ENCODE measurements at regions not wholly inside any gene's neighbourhood (a gene's known extent, or its start where the extent isn't known, plus 50 kb on each side); places are given as distances from the start of the nearest gene placed in this dataset.

DNA sequence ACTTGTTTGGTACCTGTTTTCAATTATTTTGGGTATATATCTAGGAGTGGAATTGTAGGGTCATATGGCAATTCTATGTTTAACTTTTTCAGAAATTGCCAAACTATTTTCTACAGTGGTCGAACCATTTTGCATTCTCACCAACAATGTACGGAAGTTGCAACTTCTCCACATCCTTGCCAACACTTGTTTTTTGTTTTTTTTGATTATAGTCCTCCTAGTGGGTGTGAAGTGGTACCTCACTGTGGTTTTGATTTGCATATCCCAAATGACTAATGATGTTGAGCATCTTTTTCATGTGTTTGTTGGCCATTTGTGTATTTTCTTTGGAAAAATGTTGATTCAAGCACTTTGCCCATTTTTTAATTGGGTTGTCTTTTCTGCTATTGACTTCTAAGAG is 122.1 kb downstream of the RPS24 start:
- DNase-seq (ENCODE audit: low read depth, low spot score) = no peak
- H3K27ac ChIP-seq = no peak overlapping the region

DNA sequence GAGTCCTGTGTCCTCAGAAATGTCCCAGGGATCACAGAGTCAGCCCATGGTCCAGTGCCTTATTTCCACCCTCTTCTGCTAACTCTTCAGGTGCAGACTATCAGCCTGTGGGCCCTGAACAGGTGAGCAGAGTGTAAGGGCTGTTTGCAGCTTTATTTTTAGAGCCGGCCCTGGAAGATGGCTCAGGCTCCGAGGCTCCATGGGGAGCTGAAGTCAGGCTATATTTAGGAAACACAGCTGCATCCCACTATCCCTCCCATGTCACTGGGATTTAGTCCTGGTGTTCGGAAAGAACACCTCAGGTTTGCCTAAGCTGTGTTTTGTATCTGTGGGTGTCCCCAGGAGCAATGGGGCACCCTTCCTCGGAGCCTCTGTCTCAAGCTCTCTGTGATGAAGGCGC is 126.9 kb downstream of the RPS24 start:
- no peak for DNase-seq (ENCODE audit: low read depth, low spot score)
- H3K27ac ChIP-seq = no peak overlapping the region

DNA sequence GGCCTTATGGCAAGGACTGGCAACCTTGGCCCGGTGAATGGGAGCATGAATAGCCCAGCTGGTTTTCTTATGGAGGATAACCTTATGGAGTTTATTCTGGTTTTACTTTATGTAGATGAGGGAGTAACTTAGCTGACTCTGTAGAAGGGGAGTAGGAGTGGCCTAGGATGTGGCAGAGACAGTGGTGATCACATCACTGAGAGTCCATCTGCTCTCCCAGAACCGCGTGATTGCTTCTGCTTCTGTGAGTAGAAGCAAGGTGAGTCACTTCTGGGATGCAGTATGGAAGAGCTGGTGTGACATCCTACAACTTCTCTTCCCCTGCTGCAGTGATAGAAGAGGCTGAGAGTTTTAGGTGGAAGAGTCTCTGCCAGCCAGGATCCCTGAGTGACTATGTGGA is 129.2 kb downstream of the RPS24 start:
- no peak for DNase-seq (ENCODE audit: low read depth, low spot score)
- H3K27ac ChIP-seq = no peak overlapping the region

DNA sequence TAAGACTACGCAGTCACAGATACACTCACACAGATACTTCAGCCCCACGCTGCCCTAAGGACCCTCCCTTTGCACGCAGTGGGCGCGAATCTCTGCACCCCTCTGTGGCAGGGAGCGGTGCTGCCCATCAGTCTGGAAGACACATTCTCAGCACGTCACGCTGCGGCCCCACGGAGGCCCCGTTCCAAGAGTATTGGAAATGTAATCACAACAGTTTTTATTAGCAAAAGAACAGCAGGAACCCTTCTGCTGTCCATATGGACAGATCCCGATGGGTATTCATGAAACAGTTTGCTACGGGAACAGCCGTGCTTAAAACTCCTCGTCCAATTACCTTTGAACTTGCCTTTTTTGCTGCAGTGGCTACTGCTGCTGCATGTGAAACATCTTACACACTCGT is 131.0 kb downstream of the RPS24 start:
- no peak for DNase-seq (ENCODE audit: low read depth, low spot score)
- no peak overlapping the region for H3K27ac ChIP-seq

DNA sequence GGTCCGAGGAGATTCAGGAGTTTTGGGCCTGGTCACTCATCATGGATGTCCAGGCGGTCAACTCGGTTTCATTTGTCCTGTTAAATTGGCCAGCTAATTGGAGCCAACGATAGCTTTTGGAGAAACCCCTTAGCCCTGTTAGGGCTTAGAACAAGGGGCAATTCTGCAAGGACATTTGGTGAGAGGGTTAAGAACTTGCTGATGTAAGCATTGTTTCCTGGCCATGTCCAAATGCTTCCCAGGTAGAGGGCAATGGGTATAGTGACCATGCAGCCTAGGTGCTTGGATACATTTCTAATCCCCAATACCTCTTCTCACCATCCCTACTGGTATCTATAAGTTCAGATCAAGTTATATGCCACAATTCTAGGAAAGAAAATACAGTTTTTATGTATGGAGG is 131.5 kb downstream of the RPS24 start:
- DNase-seq (ENCODE audit: low read depth, low spot score) = no peak
- no peak overlapping the region for H3K27ac ChIP-seq

DNA sequence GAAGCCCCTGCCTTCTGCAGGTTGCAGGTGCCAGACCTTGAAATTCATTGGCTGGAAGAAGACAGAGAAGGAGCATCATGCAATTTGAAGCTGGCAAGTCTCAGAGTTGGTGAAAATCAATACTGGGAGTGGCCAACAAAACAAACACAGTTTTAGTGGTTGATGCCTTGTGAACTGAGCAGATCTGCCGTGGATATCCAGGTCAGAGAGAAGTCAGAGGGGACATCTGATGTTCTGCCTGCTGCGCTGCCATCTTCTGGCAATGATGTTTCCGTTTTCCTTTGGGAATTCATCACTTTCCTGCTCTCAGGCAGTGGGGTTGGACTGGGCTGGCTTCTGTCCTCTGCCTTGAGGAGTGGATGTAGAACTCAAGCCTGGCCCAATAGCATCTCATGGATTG is 132.0 kb downstream of the RPS24 start:
- no peak for DNase-seq (ENCODE audit: low read depth, low spot score)
- H3K27ac ChIP-seq = no peak overlapping the region

DNA sequence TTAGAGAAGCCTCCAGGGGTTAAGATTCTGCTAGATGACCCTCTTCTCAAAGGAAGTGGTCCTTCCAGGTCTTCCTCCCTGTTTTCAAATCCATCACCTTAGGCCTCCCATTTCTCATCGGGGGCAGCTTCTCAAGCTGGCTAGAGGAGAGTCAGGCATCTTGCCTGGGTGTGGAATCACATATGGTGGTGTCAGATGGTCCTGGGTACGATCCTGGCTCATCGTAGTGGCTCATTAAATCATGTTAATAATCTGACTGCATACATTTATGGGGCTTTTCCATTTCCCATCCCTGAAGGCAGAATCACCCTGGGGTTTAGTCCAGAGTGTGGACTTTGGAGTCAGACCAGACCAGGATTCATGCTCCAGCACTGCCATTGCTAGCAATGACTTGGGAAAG is 132.6 kb downstream of the RPS24 start:
- no peak overlapping the region for H3K27ac ChIP-seq
- no peak for DNase-seq (ENCODE audit: low read depth, low spot score)

DNA sequence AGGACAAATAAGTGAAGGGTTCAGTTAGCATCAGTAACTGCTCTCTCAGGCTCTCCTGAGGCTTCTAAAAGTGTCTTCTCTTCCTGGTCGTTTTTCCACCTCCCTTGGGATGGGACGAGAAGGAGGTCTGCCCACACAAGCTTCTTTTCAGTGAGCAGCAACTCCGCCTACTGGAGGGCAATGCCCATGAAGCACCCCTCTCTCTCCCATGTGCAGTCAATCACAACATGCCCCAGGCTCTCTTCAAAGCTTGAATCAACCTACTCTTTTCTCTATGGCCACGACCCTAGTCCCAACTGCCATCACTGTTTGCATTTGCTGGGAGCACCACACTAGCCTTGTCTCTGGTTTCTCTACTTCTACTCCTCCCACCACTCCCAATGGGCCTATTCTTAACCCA is 135.6 kb downstream of the RPS24 start:
- H3K27ac ChIP-seq = no peak overlapping the region
- DNase-seq (ENCODE audit: low read depth, low spot score) = no peak

DNA sequence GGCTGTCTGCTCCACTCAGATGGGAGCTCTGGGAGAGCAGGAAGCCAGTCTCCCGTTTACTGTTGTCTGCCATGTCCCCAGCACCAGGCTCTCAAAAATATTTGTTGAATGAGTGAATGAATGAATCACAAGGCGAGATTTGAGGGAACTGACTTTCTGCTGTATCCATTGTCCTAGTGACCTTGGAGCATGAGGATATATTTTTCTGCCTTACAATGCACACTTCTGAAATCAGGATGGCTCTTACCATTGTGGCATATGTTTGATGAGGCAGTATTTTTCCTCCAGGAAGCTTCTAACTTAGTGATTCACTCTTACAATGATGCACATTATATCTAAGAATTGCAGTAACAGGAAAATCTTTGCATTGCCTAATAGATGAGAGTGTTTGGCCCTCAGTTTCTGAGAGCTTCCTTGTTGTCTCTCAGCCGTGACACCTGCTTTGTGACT is 136.4 kb downstream of the RPS24 start:
- peak; percentile 81 for DNase-seq (ENCODE audit: low read depth, low spot score)
- peak overlapping the region; percentile 69 for H3K27ac ChIP-seq

DNA sequence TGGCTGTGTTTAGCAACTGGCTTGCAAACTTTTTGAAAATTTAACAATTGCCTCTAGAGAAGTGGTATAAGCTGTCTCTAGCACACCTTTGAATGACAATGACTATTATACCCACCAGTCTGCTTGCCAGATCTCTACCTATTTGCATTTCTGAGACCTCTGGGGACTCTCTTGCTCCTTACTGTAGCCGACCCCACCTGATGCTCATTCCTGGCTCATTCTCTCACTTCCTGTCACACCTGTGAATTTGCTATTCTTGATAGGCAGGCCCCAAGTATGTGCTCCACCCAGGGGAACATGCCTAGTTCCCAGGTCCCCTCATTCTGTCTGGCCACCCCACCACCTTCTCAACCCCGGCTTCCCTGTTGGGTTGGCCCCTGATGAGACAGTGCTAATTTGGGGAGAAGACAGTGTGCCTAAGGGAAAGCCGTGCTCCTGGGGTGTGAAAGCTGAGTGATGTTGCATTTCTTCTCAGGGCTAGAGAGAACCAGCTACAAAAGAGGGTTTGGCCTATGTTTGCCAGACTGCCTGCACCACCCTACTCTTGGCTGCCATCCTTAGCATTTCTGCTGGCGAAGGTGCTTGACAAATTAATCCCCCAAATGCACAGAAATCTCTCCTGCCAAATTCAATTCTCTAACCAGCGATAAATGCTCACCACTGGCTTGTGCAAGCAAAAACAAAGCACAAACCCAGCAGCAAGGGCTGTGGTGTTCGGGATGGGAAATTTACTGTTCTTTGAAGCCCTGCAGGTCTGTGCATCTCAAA is 138.2 kb downstream of the RPS24 start:
- DNase-seq (ENCODE audit: low read depth, low spot score) = no peak
- H3K27ac ChIP-seq = peak overlapping the region; percentile 9

DNA sequence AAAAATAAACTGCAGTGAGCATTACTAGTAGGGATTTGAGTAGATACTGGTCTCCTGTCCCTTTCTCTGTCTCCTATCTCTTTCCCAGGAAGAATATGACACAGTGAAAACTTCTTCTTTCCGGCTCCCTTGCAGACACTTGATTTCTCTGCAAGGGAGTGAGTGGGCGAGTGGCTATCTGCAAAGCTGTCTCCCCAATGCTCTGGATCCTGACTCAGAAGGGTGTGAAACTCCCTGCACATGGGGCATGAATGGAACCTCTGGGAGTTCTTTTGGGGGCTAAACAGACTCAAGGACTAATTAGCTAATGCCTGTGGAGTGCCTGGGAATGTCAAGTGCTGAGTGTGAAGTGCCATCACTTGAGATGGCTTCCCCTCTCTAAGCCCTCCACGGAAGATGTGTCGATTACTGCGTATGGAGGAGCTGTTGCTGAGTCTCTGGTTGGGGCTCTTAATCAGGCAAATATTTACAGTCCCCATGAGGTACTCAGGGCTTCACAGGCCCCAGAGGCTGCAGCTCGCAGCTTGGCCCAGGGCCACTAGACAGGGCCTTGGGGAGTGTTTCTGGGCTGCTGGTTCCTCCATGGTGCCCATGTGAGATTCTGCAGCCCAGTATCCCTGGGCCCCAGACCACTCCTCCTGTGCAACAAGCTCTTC is 139.8 kb downstream of the RPS24 start:
- DNase-seq (ENCODE audit: low read depth, low spot score) = no peak
- no peak overlapping the region for H3K27ac ChIP-seq

DNA sequence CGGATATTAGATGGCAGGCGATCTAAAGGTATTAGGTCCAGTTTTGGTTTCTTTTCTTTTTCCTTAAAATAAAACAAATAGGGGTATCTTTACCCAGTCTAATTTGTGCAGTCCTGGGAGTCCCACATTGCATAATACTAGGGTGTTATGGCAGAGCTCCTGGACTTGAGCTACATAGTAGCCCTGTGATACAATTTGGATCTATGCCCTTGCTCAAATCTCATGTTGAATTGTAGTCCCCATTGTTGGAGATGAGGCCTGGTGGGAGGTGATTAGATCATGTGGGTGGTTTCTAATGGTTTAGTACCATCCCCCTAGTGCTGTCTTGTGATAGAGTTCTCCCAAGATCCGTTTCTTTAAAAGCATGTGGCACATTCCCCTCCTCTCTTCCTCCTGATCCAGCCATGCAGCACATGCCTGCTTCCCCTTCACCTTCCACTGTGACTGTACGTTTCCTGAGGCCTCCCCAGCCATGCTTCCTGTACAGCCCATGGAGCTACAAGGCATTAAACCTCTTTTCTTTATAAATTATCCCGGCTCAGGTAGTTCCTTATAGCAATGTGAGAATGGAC is 141.9 kb downstream of the RPS24 start:
- DNase-seq (ENCODE audit: low read depth, low spot score) = no peak
- H3K27ac ChIP-seq = no peak overlapping the region

DNA sequence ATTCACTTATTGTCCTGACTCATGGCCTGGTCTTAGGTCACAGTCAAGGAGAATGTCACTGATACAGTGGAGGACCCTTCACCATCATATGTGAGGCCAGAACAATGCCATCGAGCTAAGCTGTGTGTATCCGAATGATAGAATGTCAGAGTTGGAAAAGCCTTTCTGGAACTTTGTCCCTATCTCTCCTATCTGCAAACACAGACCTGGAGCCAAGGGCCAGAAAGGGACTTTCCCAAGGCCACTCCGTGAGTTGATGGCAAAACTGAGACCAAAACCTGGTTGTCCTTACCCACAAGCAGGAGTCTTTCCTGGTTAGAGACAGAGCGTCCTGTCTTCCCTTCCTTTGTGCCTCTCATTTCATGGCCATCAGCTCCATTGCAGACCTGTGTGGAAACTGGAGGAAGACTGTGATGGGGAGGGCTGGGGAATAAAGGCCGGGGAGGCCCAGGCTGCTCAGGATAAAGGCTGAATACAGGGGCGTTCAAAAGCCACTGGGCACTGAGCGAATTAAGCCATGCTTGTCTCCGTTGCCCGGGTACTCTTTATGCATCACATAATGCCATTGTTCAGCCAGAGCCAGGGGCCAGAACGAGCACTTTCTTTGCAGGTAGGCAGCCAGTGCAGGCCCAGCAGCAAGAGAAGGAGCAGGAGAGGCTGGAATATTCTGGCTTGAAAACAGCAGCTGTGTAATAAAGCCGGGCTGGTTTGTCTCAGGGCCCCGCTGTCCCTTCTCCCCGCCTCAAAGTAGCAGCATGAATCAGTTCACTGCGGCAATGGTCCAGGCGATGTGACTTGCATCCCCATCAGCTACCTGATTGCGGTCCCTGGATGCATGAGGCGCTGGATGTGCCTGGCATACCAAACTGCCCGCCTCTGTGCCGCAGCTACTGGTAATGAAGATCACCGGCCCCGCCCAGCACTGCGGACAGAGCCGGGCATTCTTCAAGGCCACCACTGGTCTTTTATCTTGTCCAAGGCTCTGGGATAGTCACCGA is 143.0 kb downstream of the RPS24 start:
- no peak overlapping the region for H3K27ac ChIP-seq
- no peak for DNase-seq (ENCODE audit: low read depth, low spot score)

DNA sequence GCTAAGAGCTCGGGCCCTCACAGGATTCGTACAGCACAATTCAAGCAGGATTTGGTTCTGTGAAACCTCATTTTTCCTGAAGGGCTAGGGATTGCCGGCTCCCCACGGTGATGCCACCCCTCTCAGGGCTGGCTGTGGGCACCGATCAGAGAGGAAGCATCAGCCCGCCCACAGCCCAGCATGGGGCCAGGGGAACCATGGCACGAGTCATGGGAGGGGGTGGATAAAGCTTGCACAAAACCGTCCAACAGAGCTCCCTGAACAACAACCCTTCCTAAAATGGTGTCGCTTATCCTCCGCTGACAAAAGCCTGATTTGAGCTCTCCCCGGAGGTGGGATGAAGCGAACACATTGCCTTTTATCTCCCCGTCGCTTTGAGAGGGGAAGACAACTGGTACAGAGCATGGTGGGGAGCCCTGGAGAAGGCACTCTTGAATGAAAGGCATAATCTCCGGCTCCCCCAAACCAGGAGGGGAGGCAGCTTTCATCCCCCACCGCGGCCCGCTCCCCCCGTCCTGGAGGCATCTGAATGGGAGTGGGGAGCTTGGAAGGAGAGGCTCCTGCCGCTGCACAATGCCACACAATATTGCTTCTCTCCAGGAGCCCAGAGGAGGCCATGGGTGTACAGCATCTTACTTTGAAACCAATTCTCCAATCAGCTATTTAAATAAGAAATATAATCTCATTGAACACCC is 144.0 kb downstream of the RPS24 start:
- H3K27ac ChIP-seq = no peak overlapping the region
- DNase-seq (ENCODE audit: low read depth, low spot score) = no peak

DNA sequence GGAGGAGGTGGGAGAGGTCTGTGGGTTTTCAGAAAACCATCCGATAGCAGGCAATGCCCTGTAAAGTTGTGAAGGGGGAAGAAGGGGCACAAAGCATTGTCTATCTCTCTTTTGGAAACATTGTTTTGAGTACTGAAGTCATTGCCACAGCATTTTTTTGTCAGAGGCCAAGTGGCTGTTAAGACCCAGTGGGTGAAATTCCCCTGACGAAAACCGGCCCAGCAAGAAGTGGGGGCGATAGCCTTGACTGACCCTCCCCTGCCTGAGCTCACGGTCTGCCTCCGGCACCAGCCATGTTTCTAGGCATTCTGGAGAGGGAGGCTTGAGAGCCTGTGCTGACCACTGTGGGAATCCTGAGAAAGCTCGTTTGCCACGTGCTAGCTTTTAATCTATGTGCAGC is 144.7 kb downstream of the RPS24 start:
- H3K27ac ChIP-seq = no peak overlapping the region
- no peak for DNase-seq (ENCODE audit: low read depth, low spot score)

DNA sequence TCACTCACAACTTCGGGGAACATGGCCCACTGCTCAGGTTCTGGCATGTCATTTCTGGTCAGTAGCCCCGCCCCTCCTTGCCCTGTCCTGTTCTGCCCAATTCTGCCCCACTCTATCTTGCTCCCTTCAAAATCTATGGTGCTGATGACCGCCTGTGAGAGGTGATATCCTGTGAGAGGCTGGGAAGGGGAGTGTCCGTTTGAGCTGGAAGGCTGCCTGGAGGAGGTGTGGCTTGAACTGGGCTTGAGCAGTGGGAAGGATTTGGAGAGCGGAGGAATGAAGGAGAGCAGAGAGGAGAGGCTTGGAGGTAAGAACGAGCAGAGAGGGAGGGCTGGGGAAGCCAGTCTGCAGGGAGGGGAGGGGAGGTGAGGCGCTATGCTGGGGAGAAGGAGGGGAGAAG is 145.3 kb downstream of the RPS24 start:
- no peak for DNase-seq (ENCODE audit: low read depth, low spot score)
- H3K27ac ChIP-seq = no peak overlapping the region

DNA sequence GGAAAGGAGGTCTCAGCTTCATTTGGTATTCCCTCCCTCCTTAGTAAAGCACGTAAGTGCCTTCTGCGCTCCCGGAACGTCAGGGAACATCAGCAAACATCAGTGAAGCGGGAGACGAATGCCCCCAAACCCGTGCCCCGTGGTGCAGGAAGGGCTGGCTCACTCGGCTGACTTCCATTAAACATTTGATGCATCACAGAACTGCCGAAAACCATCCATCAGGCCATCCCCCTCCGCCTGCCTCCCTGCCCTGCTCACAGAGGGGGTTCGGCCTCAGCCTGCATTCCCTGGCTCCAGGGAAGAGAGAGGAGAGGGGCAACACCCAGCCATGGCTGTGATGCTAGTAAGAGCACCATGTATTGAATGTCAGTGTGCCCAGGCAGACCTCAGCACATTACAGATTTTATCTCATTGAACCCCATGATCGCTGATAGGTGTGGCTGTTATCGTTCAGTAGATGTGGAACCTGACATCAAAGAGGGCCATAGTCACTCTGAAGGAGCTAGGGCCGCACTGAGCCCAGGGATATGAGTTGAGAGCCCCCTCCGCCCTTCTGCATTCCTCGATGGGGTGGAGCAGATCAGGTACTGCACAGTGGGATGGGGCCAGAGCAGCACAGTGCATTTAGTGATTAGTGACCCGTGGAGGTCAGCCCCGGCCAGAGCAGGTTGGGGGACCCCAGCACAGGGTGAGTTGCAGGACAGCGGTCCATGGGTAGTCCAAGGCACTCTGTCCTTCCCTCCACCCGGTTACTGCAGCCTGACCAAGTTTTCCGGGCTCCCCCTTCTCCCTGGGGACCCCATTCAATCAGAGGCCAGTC is 146.4 kb downstream of the RPS24 start:
- DNase-seq (ENCODE audit: low read depth, low spot score) = no peak
- no peak overlapping the region for H3K27ac ChIP-seq

DNA sequence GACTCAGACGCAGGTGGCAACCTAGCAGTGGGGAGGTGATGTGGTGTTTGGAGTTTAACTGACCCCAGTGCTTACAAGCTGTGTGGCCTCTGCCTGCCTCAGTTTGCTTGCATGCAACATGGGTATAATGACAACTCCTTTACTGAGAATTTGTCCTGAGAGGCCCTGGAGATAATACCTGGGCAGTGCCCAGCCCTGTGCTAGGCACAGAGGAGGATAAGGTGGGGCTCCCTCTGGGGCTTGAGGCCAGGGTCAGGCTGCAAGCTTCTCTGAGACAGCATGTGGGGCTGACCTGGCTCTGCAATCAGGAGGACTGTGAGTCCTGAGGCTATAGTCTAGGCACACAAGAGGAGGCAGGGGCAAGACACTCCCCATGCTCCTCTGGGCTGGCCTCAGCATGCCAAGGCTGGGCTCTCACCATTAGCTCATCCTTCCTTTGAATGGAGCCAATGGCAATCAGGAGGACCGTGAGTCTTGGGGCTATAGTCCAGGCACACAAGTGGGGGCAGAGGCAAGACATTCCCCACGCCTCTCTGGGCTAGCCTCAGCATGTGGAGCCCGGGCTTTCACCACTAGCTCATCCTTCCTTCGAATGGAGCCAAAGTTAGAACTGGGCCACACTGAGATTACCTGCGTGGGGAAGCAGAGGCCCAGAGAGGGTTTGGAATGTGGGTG is 147.9 kb downstream of the RPS24 start:
- peak overlapping the region; percentile 18 for H3K27ac ChIP-seq
- peak; percentile 68 for DNase-seq (ENCODE audit: low read depth, low spot score)

DNA sequence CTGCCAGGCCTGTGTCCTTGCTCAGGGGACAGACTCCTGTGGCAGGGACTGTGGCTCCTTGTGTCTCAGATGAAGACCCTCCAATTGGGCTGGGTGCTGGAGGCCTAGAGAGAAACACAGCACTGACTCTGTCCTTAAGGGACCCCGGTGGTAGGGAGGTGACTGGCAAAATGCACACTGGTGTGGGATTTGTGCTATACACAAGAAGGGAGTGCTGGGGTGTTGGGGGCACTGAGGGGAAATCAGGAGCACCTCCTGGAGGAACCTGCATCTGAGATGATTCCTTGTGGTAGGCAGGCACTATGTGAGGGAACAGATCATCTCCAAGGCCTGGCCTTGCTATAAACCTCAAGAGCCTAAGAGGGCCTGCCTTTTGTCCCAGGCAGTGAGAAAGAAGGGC is 149.2 kb downstream of the RPS24 start:
- no peak for DNase-seq (ENCODE audit: low read depth, low spot score)
- no peak overlapping the region for H3K27ac ChIP-seq
